ENCODE measurements at regions not wholly inside any gene's neighbourhood (a gene's known extent, or its start where the extent isn't known, plus 50 kb on each side); places are given as distances from the start of the nearest gene placed in this dataset.
"Not testable (repeated sequence)": the region's sequence is repeated elsewhere in the genome, so short reads cannot be mapped to it uniquely, and the experiment has no call there.

- no peaks in the 10 kb centered on the region for H3K4me1 ChIP-seq
- no peaks in the 10 kb centered on the region for H3K9me3 ChIP-seq
- no peak overlapping the region for H3K4me3 ChIP-seq
- DNase-seq (no peak), ATAC-seq (no peak)
- intact Hi-C loops (cut with DNase I), result no loop called here
- H3K36me3 ChIP-seq, result no peaks in the 10 kb centered on the region
- TF ChIP-seq CTCF (IDR thresholded peaks at IDR 0.05) (no peak), POLR2A (IDR thresholded peaks at IDR 0.05) (no peak)
- no peak overlapping the region for H3K27ac ChIP-seq
- no peaks in the 10 kb centered on the region for H3K27me3 ChIP-seq
Measured at GRCh38 chr3:177904621-177905020, 631.6 kb upstream of the KCNMB2 start.

DNA sequence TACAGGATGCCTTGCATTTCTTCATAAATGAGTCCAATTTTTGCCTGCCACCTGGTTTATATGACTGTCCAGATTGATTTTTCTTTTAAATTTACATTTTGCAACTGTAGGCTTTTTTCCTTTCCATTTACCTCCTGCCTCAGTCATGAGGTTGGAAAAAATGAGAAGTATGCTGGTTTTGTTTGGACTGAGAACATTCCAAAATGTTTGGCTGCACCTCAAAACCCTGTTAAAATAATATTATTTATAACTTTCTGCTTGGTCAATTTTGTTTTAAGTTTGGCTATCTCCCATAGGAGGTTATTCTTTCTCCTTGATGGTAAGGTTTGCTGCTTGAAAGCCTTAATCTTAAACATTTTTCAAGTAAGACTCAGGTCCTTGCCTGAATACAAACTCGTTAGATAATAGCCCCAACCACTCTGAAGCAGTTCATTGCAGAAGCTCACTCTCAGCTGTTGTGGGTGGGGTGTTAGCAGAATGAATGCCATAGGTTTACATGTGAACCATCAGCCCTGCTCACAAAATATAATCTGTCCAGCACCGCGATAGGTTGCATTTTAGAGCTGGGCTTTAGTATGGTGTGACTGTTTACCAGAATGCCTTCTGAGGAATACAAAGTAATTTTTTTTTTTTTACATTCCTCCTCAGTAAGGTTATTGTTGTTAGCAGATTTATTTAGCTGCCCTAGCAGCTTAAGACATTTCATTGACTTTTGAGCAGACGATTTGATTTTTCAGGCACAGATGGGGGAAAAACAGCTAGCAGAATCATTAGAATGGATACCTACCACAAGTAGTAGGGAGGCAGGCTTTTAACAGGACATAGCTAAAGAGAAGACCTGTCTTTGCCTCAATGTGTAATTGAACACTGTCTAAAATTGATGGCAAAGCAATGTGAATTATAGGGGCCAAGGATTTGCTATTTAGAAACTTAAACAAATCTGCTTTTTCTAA, 630.8 kb upstream of the KCNMB2 start:
- H3K9me3 ChIP-seq, result no peaks in the 10 kb centered on the region
- no peaks in the 10 kb centered on the region for H3K27me3 ChIP-seq
- DNase-seq (no peak), ATAC-seq (no peak)
- H3K4me1 ChIP-seq, result no peaks in the 10 kb centered on the region
- 72% methylated on average over 4 of the region's 4 CpGs for WGBS (ENCODE audit: insufficient coverage, low coverage, low lambda C conversion rate, missing lambda C conversion rate)
- TF ChIP-seq CTCF (IDR thresholded peaks at IDR 0.05) (no peak), POLR2A (IDR thresholded peaks at IDR 0.05) (no peak)
- no peaks in the 10 kb centered on the region for H3K36me3 ChIP-seq
- no peak overlapping the region for H3K27ac ChIP-seq
- intact Hi-C loops (cut with DNase I), result no loop called here
- H3K4me3 ChIP-seq, result no peak overlapping the region

DNA sequence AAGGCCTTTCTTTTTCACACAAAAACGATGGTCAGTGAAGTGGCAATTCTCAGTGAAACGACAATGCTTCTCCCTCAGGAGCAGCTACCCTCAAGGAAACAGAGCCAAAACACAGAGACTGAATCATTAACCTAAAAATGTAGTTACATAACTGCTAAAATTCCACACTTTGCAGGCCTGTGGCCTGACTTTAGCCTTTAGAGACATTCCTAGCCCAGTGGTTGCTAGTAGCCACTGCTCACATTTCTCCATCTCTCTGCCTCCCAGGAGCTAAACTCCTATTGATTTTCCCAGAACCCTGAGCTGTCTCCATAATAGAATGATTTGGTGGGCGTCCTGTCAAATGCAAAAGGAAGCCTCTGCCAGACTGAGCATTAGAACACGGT, 630.1 kb upstream of the KCNMB2 start:
- ATAC-seq, result peak; percentile 30 to 52 (median 34)
- Histone ChIP-seq H3K4me1 (no peaks in the 10 kb centered on the region), H3K4me3 (no peak overlapping the region), H3K27ac (no peak overlapping the region), H3K27me3 (no peaks in the 10 kb centered on the region), H3K9me3 (no peaks in the 10 kb centered on the region), H3K36me3 (no peaks in the 10 kb centered on the region)
- intact Hi-C loops (cut with DNase I), result no loop called here
- DNase-seq, result no peak
- TF ChIP-seq CTCF (IDR thresholded peaks at IDR 0.05), result peak in 1 of 4 donors; percentile 6
- TF ChIP-seq POLR2A (IDR thresholded peaks at IDR 0.05), result no peak
- WGBS (ENCODE audit: insufficient coverage, low coverage, low lambda C conversion rate, missing lambda C conversion rate), result 66% methylated on average over 4 of the region's 4 CpGs

DNA sequence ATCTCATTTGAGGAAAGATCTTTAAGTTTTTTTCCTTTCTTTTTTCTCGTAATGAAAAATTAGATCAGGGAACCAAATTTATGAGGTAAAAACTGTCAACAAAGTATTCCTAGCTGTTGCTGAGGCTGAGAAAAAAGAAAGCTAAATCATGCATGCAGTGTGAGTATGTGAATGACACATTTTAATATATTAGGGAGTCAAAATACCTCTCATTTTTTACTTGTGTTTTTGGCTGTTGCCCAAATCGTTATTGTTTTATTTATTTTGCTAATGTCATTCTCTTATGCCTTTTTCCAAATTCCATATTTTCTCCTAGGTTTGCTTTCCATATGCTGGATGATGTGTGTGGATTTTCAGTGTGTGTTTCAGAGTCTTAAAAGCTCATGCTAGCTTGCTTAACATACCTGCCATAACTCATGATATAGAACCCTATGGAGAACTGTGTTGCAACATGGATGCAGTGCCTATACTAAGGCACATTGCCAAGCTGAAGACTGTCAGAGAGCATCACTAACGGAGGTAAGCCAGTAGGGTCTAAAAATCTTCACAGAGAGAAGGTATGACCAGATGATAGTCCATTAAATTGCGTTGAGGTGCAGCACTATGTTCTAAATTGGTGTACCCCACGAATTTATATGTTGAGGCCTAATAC, 629.5 kb upstream of the KCNMB2 start:
- WGBS (ENCODE audit: insufficient coverage, low coverage, low lambda C conversion rate, missing lambda C conversion rate), result 78% methylated on average over 5 of the region's 5 CpGs
- H3K4me3 ChIP-seq, result no peak overlapping the region
- ATAC-seq, result no peak
- intact Hi-C loops (cut with DNase I), result no loop called here
- H3K36me3 ChIP-seq, result no peaks in the 10 kb centered on the region
- no peaks in the 10 kb centered on the region for H3K27me3 ChIP-seq
- H3K4me1 ChIP-seq, result no peaks in the 10 kb centered on the region
- no peaks in the 10 kb centered on the region for H3K9me3 ChIP-seq
- H3K27ac ChIP-seq, result no peak overlapping the region
- no peak for DNase-seq
- TF ChIP-seq POLR2A (IDR thresholded peaks at IDR 0.05), result no peak
- TF ChIP-seq CTCF (IDR thresholded peaks at IDR 0.05), result no peak

GRCh38 chr3:177909530-177909929, 626.7 kb upstream of the KCNMB2 start:
- H3K4me3 ChIP-seq; H3K27me3 ChIP-seq; ATAC-seq; DNase-seq; H3K27ac ChIP-seq; H3K36me3 ChIP-seq; H3K9me3 ChIP-seq; intact Hi-C loops (cut with DNase I); H3K4me1 ChIP-seq: not testable (repeated sequence)
- 87% methylated on average over 6 of the region's 6 CpGs for WGBS (ENCODE audit: insufficient coverage, low coverage, low lambda C conversion rate, missing lambda C conversion rate)
